ENCODE measurements at regions not wholly inside any gene's neighbourhood (a gene's known extent, or its start where the extent isn't known, plus 50 kb on each side); places are given as distances from the start of the nearest gene placed in this dataset.

GRCh38 chr14:97217111-97217885 is 420.1 kb downstream of the VRK1 start:
- POLR2A ChIA-PET: no interaction called here
- CTCF ChIA-PET: no interaction called here
- DNase-seq (ENCODE audit: low read depth, low spot score): no peak
- H3K4me3 ChIP-seq (ENCODE audit: low read depth, low read length): no peak overlapping the region
- TF ChIP-seq CTCF (IDR thresholded peaks at IDR 0.05; ENCODE audit: insufficient read depth, low read length, missing control alignments): no peak

- ChIA-PET POLR2A (no interaction called here), CTCF (no interaction called here)
- no peak for DNase-seq (ENCODE audit: low read depth, low spot score)
- H3K4me3 ChIP-seq (ENCODE audit: low read depth, low read length): no peak overlapping the region
- TF ChIP-seq CTCF (IDR thresholded peaks at IDR 0.05; ENCODE audit: insufficient read depth, low read length, missing control alignments): no peak
Measured at GRCh38 chr14:97218274-97218673, 421.1 kb downstream of the VRK1 start.

- H3K4me3 ChIP-seq (ENCODE audit: low read depth, low read length): no peak overlapping the region; the same call in none of the 2 replicates
- ChIA-PET POLR2A (no interaction called here), CTCF (no interaction called here)
- TF ChIP-seq CTCF (IDR thresholded peaks at IDR 0.05; ENCODE audit: insufficient read depth, low read length, missing control alignments): no peak
- no peak for DNase-seq (ENCODE audit: low read depth, low spot score)
Measured at GRCh38 chr14:97218691-97219430, 421.7 kb downstream of the VRK1 start.

GRCh38 chr14:97219431-97220017 is 422.3 kb downstream of the VRK1 start:
- no peak for TF ChIP-seq CTCF (IDR thresholded peaks at IDR 0.05; ENCODE audit: insufficient read depth, low read length, missing control alignments)
- no peak for DNase-seq (ENCODE audit: low read depth, low spot score)
- no peak overlapping the region for H3K4me3 ChIP-seq (ENCODE audit: low read depth, low read length)
- ChIA-PET CTCF (no interaction called here), POLR2A (no interaction called here)

- H3K4me3 ChIP-seq (ENCODE audit: low read depth, low read length): no peak overlapping the region
- ChIA-PET POLR2A (no interaction called here), CTCF (no interaction called here)
- no peak for DNase-seq (ENCODE audit: low read depth, low spot score)
- TF ChIP-seq CTCF (IDR thresholded peaks at IDR 0.05; ENCODE audit: insufficient read depth, low read length, missing control alignments): no peak
Measured at GRCh38 chr14:97221572-97222285, 424.5 kb downstream of the VRK1 start.

GRCh38 chr14:97224016-97224415 is 426.8 kb downstream of the VRK1 start:
- CTCF ChIA-PET: no interaction called here
- POLR2A ChIA-PET: no interaction called here
- H3K4me3 ChIP-seq (ENCODE audit: low read depth, low read length): no peak overlapping the region
- no peak for DNase-seq (ENCODE audit: low read depth, low spot score)
- TF ChIP-seq CTCF (IDR thresholded peaks at IDR 0.05; ENCODE audit: insufficient read depth, low read length, missing control alignments): no peak

Data from AG04449 (cell line).